NCI-H146 (cell line): ENCODE measurements at regions not wholly inside any gene's neighbourhood (a gene's known extent, or its start where the extent isn't known, plus 50 kb on each side); places are given as distances from the start of the nearest gene placed in this dataset.
"Not testable (repeated sequence)": the region's sequence is repeated elsewhere in the genome, so short reads cannot be mapped to it uniquely, and the experiment has no call there.

ENCODE experiments used
- DNase-seq: peaks from one replicate; lab custom pipeline; 2025; lab: John Stamatoyannopoulos, UW

- DNase-seq = not testable (repeated sequence)
Measured at GRCh38 chr6:71007298-71007697, 50.4 kb upstream of the B3GAT2 start.

GRCh38 chr6:71011871-71012371 lies 55.1 kb upstream of the B3GAT2 start:
- DNase-seq = no peak

- peak; percentile 50 for DNase-seq
Measured at GRCh38 chr6:71012866-71013469, 56.1 kb upstream of the B3GAT2 start.

GRCh38 chr6:71015392-71015791 lies 58.5 kb upstream of the B3GAT2 start:
- DNase-seq = no peak

GRCh38 chr6:71028236-71028876 lies 71.5 kb upstream of the B3GAT2 start:
- no peak for DNase-seq

- DNase-seq = no peak
Measured at GRCh38 chr6:71028877-71029252, 72.0 kb upstream of the B3GAT2 start.

- no peak for DNase-seq
Measured at GRCh38 chr6:71029555-71029954, 72.7 kb upstream of the B3GAT2 start.

- DNase-seq = no peak
Measured at GRCh38 chr6:71031912-71032311, 75.1 kb upstream of the B3GAT2 start.

- DNase-seq = no peak
Measured at GRCh38 chr6:71033171-71033570, 76.3 kb upstream of the B3GAT2 start.

- DNase-seq = no peak
Measured at GRCh38 chr6:71033890-71034289, 77.0 kb upstream of the B3GAT2 start.

GRCh38 chr6:71034563-71035345 lies 77.9 kb upstream of the B3GAT2 start:
- no peak for DNase-seq

- DNase-seq = no peak
Measured at GRCh38 chr6:71035871-71036270, 79.0 kb upstream of the B3GAT2 start.

- DNase-seq = no peak
Measured at GRCh38 chr6:71038711-71039344, 82.0 kb upstream of the B3GAT2 start.

- no peak for DNase-seq
Measured at GRCh38 chr6:71040043-71040442, 83.2 kb upstream of the B3GAT2 start.

- no peak for DNase-seq
Measured at GRCh38 chr6:71040841-71041240, 84.0 kb upstream of the B3GAT2 start.

GRCh38 chr6:71043902-71044301 lies 87.0 kb upstream of the B3GAT2 start:
- DNase-seq = no peak

- DNase-seq = no peak
Measured at GRCh38 chr6:71044753-71045152, 87.9 kb upstream of the B3GAT2 start.

- DNase-seq = no peak
Measured at GRCh38 chr6:71045296-71045695, 88.4 kb upstream of the B3GAT2 start.

GRCh38 chr6:71047417-71047816 lies 90.6 kb upstream of the B3GAT2 start:
- no peak for DNase-seq

- no peak for DNase-seq
Measured at GRCh38 chr6:71048320-71049164, 91.7 kb upstream of the B3GAT2 start.

- no peak for DNase-seq
Measured at GRCh38 chr6:71049198-71049770, 92.4 kb upstream of the B3GAT2 start.
